NCI-H345 (cell line): ENCODE measurements at regions not wholly inside any gene's neighbourhood (a gene's known extent, or its start where the extent isn't known, plus 50 kb on each side); places are given as distances from the start of the nearest gene placed in this dataset.

Experiments
- DNase-seq: peaks from one replicate; lab custom pipeline; 2025; lab: John Stamatoyannopoulos, UW

GRCh38 chr2:189369566-189369965, 71.7 kb upstream of the WDR75 start:
- DNase-seq = no peak

- DNase-seq = no peak
Observed at GRCh38 chr2:189370719-189371118, 70.6 kb upstream of the WDR75 start.

GRCh38 chr2:189372688-189373257, 68.5 kb upstream of the WDR75 start:
- DNase-seq = no peak

GRCh38 chr2:189374481-189374880, 66.8 kb upstream of the WDR75 start:
- DNase-seq = no peak

- DNase-seq = no peak
Observed at GRCh38 chr2:189375842-189376241, 65.4 kb upstream of the WDR75 start.

- no peak for DNase-seq
Observed at GRCh38 chr2:189379287-189379630, 62.0 kb upstream of the WDR75 start.

GRCh38 chr2:189379731-189380261, 61.5 kb upstream of the WDR75 start:
- no peak for DNase-seq

- DNase-seq = no peak
Observed at GRCh38 chr2:189382668-189383067, 58.6 kb upstream of the WDR75 start.

GRCh38 chr2:189386741-189387140, 54.5 kb upstream of the WDR75 start:
- DNase-seq = no peak

GRCh38 chr2:189391201-189391600, 50.1 kb upstream of the WDR75 start:
- no peak for DNase-seq
